Putamen (tissue), 1 donor: ENCODE measurements at regions not wholly inside any gene's neighbourhood (a gene's known extent, or its start where the extent isn't known, plus 50 kb on each side); places are given as distances from the start of the nearest gene placed in this dataset.

Source experiments
- DNase-seq: peaks from one replicate; pipeline ENCODE4 v3.0.0-alpha.2; 2016; ENCODE audit warnings: low spot score

GRCh38 chr6:1029141-1029540 is 282.8 kb upstream of the FOXQ1 start:
- DNase-seq, result no peak

GRCh38 chr6:1028723-1029122 is 283.2 kb upstream of the FOXQ1 start:
- no peak for DNase-seq

GRCh38 chr6:1027795-1028569 is 283.9 kb upstream of the FOXQ1 start:
- DNase-seq, result no peak

- DNase-seq, result no peak
These were observed 284.6 kb upstream of the FOXQ1 start for GRCh38 chr6:1027109-1027794.

GRCh38 chr6:1025821-1026220 is 286.1 kb upstream of the FOXQ1 start:
- DNase-seq, result no peak

- peak; percentile 12 for DNase-seq
These were observed 287.3 kb upstream of the FOXQ1 start for GRCh38 chr6:1024587-1024986.

- DNase-seq, result no peak
These were observed 287.7 kb upstream of the FOXQ1 start for GRCh38 chr6:1024161-1024560.

GRCh38 chr6:1023229-1023628 is 288.7 kb upstream of the FOXQ1 start:
- no peak for DNase-seq

- DNase-seq, result no peak
These were observed 289.2 kb upstream of the FOXQ1 start for GRCh38 chr6:1022719-1023118.

- DNase-seq, result no peak
These were observed 291.1 kb upstream of the FOXQ1 start for GRCh38 chr6:1020837-1021236.

- DNase-seq, result no peak
These were observed 291.8 kb upstream of the FOXQ1 start for GRCh38 chr6:1020133-1020532.

- no peak for DNase-seq
These were observed 293.9 kb upstream of the FOXQ1 start for GRCh38 chr6:1018041-1018440.

GRCh38 chr6:1016329-1017302 is 295.3 kb upstream of the FOXQ1 start:
- no peak for DNase-seq

GRCh38 chr6:1015825-1016224 is 296.1 kb upstream of the FOXQ1 start:
- no peak for DNase-seq

GRCh38 chr6:1014431-1014807 is 297.5 kb upstream of the FOXQ1 start:
- DNase-seq, result no peak

- DNase-seq, result no peak
These were observed 298.1 kb upstream of the FOXQ1 start for GRCh38 chr6:1013656-1014430.

GRCh38 chr6:1009103-1009502 is 302.8 kb upstream of the FOXQ1 start:
- DNase-seq, result no peak

GRCh38 chr6:1007159-1007558 is 304.7 kb upstream of the FOXQ1 start:
- DNase-seq, result no peak

GRCh38 chr6:1004885-1005630 is 306.8 kb upstream of the FOXQ1 start:
- DNase-seq, result no peak

GRCh38 chr6:1003394-1004160 is 308.3 kb upstream of the FOXQ1 start:
- no peak for DNase-seq
